Retinal pigment epithelial cell (primary cell): ENCODE measurements at regions not wholly inside any gene's neighbourhood (a gene's known extent, or its start where the extent isn't known, plus 50 kb on each side); places are given as distances from the start of the nearest gene placed in this dataset.

Source experiments
- DNase-seq: peaks from one replicate; pipeline ENCODE4 v3.0.0-alpha.2; 2010; ENCODE audit warnings: low read depth
- H3K4me3 ChIP-seq: 2 replicates; pipeline ENCODE4 v1.5.1; 2011; ENCODE audit warnings: mild to moderate bottlenecking, low read length, control low read depth, moderate library complexity
- TF ChIP-seq, protein P1 (sequence below): conservative IDR thresholded peaks from 2 replicates; pipeline ENCODE4 v1.5.1; 2011; ENCODE audit warnings: low read depth, low read length, control low read depth, inconsistent platforms

DNA sequence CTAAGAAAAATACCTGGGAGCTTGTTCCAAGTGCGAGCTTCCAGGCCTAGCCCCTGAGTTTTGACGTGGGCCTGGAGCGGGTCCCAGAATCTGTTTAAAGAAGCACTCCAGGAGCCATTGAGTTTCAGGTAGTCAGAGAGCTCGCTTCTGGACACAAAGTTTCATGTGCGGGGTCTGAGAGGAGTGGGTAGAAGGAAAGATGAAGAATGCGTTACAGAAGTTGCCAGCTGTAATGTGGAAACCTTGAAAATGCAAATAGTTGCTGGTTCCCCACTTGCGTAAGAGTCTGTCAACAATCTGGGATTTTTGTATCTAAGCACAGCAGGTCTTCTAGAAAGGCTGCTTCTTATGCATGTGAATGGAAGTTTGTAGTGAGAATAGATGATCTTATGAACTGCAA is 77.5 kb upstream of the CLCN4 start:
- TF ChIP-seq, protein P1, sequence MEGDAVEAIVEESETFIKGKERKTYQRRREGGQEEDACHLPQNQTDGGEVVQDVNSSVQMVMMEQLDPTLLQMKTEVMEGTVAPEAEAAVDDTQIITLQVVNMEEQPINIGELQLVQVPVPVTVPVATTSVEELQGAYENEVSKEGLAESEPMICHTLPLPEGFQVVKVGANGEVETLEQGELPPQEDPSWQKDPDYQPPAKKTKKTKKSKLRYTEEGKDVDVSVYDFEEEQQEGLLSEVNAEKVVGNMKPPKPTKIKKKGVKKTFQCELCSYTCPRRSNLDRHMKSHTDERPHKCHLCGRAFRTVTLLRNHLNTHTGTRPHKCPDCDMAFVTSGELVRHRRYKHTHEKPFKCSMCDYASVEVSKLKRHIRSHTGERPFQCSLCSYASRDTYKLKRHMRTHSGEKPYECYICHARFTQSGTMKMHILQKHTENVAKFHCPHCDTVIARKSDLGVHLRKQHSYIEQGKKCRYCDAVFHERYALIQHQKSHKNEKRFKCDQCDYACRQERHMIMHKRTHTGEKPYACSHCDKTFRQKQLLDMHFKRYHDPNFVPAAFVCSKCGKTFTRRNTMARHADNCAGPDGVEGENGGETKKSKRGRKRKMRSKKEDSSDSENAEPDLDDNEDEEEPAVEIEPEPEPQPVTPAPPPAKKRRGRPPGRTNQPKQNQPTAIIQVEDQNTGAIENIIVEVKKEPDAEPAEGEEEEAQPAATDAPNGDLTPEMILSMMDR = no peak
- no peak for DNase-seq
- H3K4me3 ChIP-seq = no peak overlapping the region

DNA sequence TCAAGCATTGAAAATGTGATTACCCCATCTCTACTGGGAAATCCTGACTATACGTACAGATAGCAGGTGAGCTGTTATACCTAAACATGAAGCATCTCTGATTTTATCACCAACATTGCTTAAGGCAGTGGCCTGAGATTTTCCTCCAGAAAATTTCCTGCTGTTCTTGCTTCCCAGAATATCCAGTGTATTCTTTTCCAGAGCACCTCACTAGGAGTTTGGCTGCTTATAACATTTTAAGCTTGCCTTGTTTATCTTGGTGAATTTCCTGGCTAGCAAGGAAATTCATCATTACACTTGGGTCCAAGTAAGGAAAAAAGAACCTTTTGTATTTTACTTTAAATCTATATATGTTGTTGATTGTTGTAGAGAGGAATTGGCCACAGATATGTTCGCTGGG is 73.0 kb upstream of the CLCN4 start:
- TF ChIP-seq, protein P1 = no peak
- no peak overlapping the region for H3K4me3 ChIP-seq
- DNase-seq = no peak

DNA sequence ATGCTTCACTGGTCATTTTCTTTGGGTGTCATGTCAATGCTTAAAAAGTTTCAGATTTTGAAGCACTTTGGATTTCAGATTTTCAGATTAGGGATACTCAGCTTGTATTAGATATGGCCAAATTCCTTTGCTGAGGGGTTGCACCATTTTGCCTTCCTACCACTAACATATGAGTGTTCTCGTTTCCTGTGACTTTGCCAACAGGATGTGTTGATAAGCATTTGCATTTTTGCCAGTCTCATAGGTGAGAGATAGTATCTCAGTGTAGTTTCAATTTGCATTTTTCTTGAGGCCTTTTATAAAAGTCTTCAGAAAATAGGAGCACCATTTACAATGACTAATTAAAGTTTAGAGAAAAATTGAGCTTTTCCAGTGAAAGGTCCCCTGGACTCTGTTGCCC is 71.6 kb upstream of the CLCN4 start:
- DNase-seq = no peak
- no peak overlapping the region for H3K4me3 ChIP-seq
- TF ChIP-seq, protein P1 = no peak

DNA sequence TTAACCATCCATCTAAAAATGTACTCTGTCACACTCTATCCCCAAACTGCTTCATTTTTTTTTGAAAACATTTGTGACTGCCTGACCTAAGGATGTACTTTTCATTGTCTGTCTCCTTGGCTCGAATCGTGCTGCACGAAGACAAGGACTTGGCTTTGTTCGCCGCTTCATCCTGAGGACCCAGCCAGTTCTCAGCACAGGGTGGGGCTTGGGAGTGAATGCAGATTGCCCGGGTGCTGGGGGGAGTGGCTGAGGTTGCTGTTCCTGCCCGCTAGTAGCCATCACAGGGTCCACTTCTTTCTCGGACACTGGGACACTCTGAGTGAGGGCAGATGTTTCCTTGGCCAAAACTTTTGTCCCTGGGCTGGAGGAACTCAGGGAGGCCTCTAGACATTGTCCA is 70.1 kb upstream of the CLCN4 start:
- no peak overlapping the region for H3K4me3 ChIP-seq
- TF ChIP-seq, protein P1 = no peak
- DNase-seq = no peak

DNA sequence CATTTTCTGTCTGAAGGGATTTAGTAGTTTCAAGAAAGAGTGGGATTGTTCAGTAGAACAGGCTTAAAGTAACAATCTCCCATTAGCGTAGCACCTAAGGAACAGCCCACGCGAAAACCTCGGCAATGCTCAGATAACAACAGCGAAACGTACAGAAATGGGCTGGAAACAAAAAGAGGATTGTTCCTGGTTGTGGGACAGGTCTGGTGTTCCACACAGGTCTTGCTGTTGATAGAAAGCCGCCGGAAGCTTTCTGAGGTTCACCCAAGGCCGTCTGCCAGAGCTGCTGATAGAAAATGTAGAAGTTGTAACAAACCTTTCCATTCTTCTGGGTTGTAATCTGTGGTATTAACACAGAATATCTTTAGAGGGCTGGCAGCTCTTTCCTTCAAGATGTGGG is 69.4 kb upstream of the CLCN4 start:
- TF ChIP-seq, protein P1 = no peak
- H3K4me3 ChIP-seq = no peak overlapping the region
- DNase-seq = no peak

- TF ChIP-seq, protein P1 = no peak
- no peak for DNase-seq
Measured at GRCh38 chrX:10089378-10089795, 67.4 kb upstream of the CLCN4 start.

GRCh38 chrX:10090319-10090718 is 66.5 kb upstream of the CLCN4 start:
- DNase-seq = no peak
- H3K4me3 ChIP-seq = no peak overlapping the region
- TF ChIP-seq, protein P1 = no peak

More at GRCh38 chrX:10089378-10089795, 67.4 kb upstream of the CLCN4 start:
- H3K4me3 ChIP-seq = no peak overlapping the region
